IPS-18a (cell line): ENCODE measurements at regions not wholly inside any gene's neighbourhood (a gene's known extent, or its start where the extent isn't known, plus 50 kb on each side); places are given as distances from the start of the nearest gene placed in this dataset.

Source experiments
- H3K27ac ChIP-seq: one replicate; pipeline ENCODE4 v1.5.1; 2013; ENCODE audit warnings: low read length
- H3K27me3 ChIP-seq: one replicate; pipeline ENCODE4 v1.6.1; 2013; ENCODE audit warnings: mild to moderate bottlenecking, low read length; ENCODE audit not compliant: control insufficient read depth, insufficient read depth
- H3K36me3 ChIP-seq: one replicate; pipeline ENCODE4 v1.6.1; 2013; ENCODE audit warnings: low read depth, low read length; ENCODE audit not compliant: control insufficient read depth
- H3K4me1 ChIP-seq: one replicate; pipeline ENCODE4 v1.6.1; 2013; ENCODE audit warnings: low read depth, low read length; ENCODE audit not compliant: control insufficient read depth
- H3K4me3 ChIP-seq: one replicate; pipeline ENCODE4 v1.5.1; 2013; ENCODE audit warnings: low read length
- H3K9ac ChIP-seq: one replicate; pipeline ENCODE4 v1.6.1; 2013; ENCODE audit warnings: mild to moderate bottlenecking, low read length, moderate library complexity
- H3K9me3 ChIP-seq: one replicate; pipeline ENCODE4 v1.6.1; 2013; ENCODE audit warnings: low read depth, low read length; ENCODE audit not compliant: control insufficient read depth

DNA sequence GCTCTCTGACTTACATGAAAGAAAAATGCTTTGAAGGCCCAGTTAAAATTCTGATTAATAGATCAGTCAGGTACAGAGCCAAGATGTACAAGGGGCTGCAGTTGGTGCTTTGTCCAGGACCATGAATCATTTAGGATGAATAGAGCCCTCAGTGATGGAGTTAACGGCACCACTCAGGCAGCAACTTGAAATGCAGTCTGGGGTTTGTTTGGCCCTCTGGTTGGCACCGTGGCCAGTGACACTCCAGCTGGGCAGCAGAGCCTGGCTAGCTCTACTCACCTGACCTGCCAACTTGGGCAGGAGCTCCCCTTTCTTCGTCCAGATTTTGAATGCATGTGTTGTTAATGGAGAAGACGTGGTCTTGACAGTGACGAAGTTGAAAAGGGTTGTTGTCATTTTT, 493.0 kb upstream of the ACVR2A start:
- Histone ChIP-seq H3K4me3 (no peak overlapping the region), H3K9ac (no peak overlapping the region), H3K27ac (no peak overlapping the region), H3K36me3 (no peaks in the 10 kb centered on the region), H3K4me1 (no peaks in the 10 kb centered on the region), H3K9me3 (no peaks in the 10 kb centered on the region), H3K27me3 (no peaks in the 10 kb centered on the region)

- Histone ChIP-seq H3K27ac (no peak overlapping the region), H3K4me1 (no peaks in the 10 kb centered on the region), H3K36me3 (no peaks in the 10 kb centered on the region), H3K27me3 (no peaks in the 10 kb centered on the region), H3K4me3 (no peak overlapping the region), H3K9ac (no peak overlapping the region), H3K9me3 (peaks cover 13% of the 10 kb centered on the region)
These were observed 495.8 kb upstream of the ACVR2A start for GRCh38 chr2:147348931-147349555.

DNA sequence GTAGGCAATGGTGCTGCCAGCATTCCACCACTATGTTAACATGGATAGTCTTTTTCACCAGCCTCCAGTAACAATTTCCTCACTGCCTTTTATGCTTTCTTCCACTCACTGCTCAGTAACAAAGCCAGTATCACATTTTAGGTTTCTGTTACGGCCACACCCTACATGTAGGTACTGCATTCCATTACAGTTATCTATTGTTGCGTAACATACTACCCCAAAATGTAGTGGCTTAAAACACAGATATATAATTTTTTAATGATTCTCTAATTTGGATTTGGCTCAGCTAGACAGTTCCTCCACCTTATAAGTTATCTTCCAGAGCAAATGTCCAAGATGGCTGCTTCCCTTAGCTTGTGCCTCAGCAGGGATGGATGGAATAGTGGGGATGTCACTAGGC, 498.7 kb upstream of the ACVR2A start:
- Histone ChIP-seq H3K36me3 (no peaks in the 10 kb centered on the region), H3K9ac (no peak overlapping the region), H3K4me3 (no peak overlapping the region), H3K9me3 (peaks cover 13% of the 10 kb centered on the region), H3K4me1 (no peaks in the 10 kb centered on the region), H3K27me3 (no peaks in the 10 kb centered on the region), H3K27ac (no peak overlapping the region)

DNA sequence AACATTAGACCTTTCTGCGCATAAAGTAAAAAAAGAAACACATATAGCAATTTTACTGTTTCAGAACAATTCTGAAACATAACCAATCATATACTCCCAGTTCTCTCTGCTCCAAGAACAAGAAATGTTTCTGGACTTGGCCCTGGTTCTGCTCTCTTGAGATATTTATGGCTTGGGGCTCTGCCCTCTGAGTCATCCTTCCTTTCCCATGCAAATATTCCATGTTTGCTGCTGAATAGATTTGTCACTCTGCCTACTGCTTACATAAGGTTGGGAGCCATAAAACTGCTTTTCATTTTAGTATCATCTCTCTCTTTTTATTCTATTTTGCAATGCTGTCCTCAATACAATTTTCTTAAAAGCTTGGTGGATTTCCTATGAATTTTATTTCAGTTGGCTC, 499.6 kb upstream of the ACVR2A start:
- H3K36me3 ChIP-seq: no peaks in the 10 kb centered on the region
- no peaks in the 10 kb centered on the region for H3K27me3 ChIP-seq
- H3K9me3 ChIP-seq: peaks cover 13% of the 10 kb centered on the region
- no peak overlapping the region for H3K27ac ChIP-seq
- H3K9ac ChIP-seq: no peak overlapping the region
- no peak overlapping the region for H3K4me3 ChIP-seq
- no peaks in the 10 kb centered on the region for H3K4me1 ChIP-seq

- Histone ChIP-seq H3K4me1 (no peaks in the 10 kb centered on the region), H3K27me3 (no peaks in the 10 kb centered on the region), H3K36me3 (no peaks in the 10 kb centered on the region), H3K4me3 (no peak overlapping the region), H3K9me3 (peaks cover 13% of the 10 kb centered on the region), H3K9ac (no peak overlapping the region), H3K27ac (no peak overlapping the region)
These were observed 502.5 kb upstream of the ACVR2A start for GRCh38 chr2:147342329-147342728.

DNA sequence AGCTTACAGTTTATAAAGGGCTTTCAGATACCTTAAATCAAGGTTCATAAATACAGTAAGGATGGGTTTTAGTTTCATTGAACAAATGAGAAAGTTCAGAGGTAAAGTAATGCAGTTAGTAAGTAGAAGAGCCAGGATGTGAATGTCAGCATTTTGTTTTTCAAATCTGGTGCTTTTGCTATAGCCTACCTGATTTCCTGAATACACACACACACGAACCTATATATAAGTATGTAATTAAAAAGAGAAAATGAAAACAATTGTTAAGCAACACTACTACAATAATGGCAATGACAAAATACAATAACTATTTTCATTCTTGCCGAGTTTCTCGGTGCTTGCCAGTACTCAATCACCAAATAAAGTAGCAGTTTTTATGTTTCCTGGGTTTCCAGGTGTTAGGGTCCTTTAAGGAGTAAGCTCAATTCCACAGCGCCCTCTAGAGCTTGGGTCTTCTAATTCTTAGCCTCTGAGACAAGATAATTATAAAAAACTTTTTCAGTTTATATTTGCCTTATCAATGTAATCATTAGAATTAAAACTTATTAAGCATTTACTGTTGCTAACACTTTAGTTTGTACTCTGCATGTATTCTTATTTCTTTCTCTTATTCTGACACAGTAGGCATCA, 512.9 kb upstream of the ACVR2A start:
- no peak overlapping the region for H3K9ac ChIP-seq
- H3K4me1 ChIP-seq: no peaks in the 10 kb centered on the region
- no peaks in the 10 kb centered on the region for H3K27me3 ChIP-seq
- H3K9me3 ChIP-seq: no peaks in the 10 kb centered on the region
- no peak overlapping the region for H3K27ac ChIP-seq
- H3K36me3 ChIP-seq: no peaks in the 10 kb centered on the region
- no peak overlapping the region for H3K4me3 ChIP-seq

GRCh38 chr2:147330925-147331324, 513.9 kb upstream of the ACVR2A start:
- Histone ChIP-seq H3K27ac (no peak overlapping the region), H3K36me3 (no peaks in the 10 kb centered on the region), H3K4me1 (no peaks in the 10 kb centered on the region)

DNA sequence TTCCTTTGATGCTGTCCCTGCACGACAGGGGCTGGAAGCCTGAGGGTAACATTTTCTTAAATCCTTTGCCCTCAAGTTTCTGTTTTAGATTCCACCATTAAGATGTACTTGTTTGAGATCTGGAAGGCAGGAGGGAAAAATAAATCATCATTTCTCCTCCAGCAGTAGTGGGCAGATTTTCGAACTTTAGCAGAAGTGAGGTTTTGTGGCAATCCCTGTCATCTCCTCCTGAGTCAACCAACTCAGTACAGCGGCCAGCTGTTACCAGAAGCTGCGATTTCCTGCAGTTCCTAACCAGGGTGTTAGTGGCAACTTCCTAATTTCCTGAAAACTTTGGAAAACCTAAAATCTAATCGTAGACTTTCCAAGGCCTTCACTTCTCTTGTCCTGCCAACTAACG, 517.2 kb upstream of the ACVR2A start:
- Histone ChIP-seq H3K27ac (no peak overlapping the region), H3K9ac (no peak overlapping the region), H3K9me3 (no peaks in the 10 kb centered on the region), H3K4me3 (no peak overlapping the region), H3K4me1 (no peaks in the 10 kb centered on the region), H3K36me3 (no peaks in the 10 kb centered on the region), H3K27me3 (no peaks in the 10 kb centered on the region)

More at GRCh38 chr2:147330925-147331324, 513.9 kb upstream of the ACVR2A start:
- H3K9ac ChIP-seq: no peak overlapping the region
- H3K27me3 ChIP-seq: no peaks in the 10 kb centered on the region
- no peak overlapping the region for H3K4me3 ChIP-seq
- no peaks in the 10 kb centered on the region for H3K9me3 ChIP-seq

- Histone ChIP-seq H3K27ac (no peak overlapping the region), H3K4me1 (no peaks in the 10 kb centered on the region), H3K36me3 (no peaks in the 10 kb centered on the region), H3K9me3 (peaks cover 9% of the 10 kb centered on the region), H3K27me3 (no peaks in the 10 kb centered on the region), H3K9ac (no peak overlapping the region), H3K4me3 (no peak overlapping the region)
These were observed 518.8 kb upstream of the ACVR2A start for GRCh38 chr2:147325990-147326389.

GRCh38 chr2:147320146-147320545, 524.7 kb upstream of the ACVR2A start:
- Histone ChIP-seq H3K9me3 (peaks cover 22% of the 10 kb centered on the region), H3K27ac (no peak overlapping the region)

GRCh38 chr2:147311058-147311430, 533.8 kb upstream of the ACVR2A start:
- H3K9me3 ChIP-seq: no peaks in the 10 kb centered on the region
- H3K4me3 ChIP-seq: no peak overlapping the region
- H3K36me3 ChIP-seq: no peaks in the 10 kb centered on the region
- H3K27me3 ChIP-seq: no peaks in the 10 kb centered on the region
- no peak overlapping the region for H3K27ac ChIP-seq
- H3K4me1 ChIP-seq: no peaks in the 10 kb centered on the region
- H3K9ac ChIP-seq: no peak overlapping the region

More at GRCh38 chr2:147320146-147320545, 524.7 kb upstream of the ACVR2A start:
- no peaks in the 10 kb centered on the region for H3K27me3 ChIP-seq
- H3K4me3 ChIP-seq: no peak overlapping the region
- H3K9ac ChIP-seq: no peak overlapping the region
- H3K36me3 ChIP-seq: no peaks in the 10 kb centered on the region
- no peaks in the 10 kb centered on the region for H3K4me1 ChIP-seq
